Heart left ventricle (tissue), 13 donors: ENCODE measurements at regions not wholly inside any gene's neighbourhood (a gene's known extent, or its start where the extent isn't known, plus 50 kb on each side); places are given as distances from the start of the nearest gene placed in this dataset.

Source experiments
- POLR2A ChIP-seq, 2 donors: fragments of 450-650 bp; IDR thresholded peaks; one replicate each; pipeline ENCODE4 v1.6.1; 2017; ENCODE audit warnings: antibody characterized with exemption in 2 of 2, mild to moderate bottlenecking in 2 of 2, moderate library complexity in 2 of 2
- TF ChIP-seq, protein P1 (sequence below), 12 donors: fragments of 200-600 bp; sonication (generic) in 4 of 12; IDR thresholded peaks; one replicate each; pipeline versions ENCODE4 v1.5.0 to v1.8.0; 2018 to 2022; ENCODE audit warnings: antibody characterized with exemption in 12 of 12, mild to moderate bottlenecking in 5 of 12
- donor health status: ischemic (EF 13 %, LVEDD 7.1; RV severe dilation, severe dysfunction).
- donor health status: DM: no; HTN: yes; CAD: no.
- donor health status: DM: no; HTN: no; CAD: no.
- donor health status: ischemic (EF 25% LVEDD 6.9; RV normal size, moderate dysfunction).
- donor health status: ischemic (EF 25% LVEDD 5.7; RV mildly dilated, moderate dysfunction).
- donor health status: ischemic (EF 35%, LVEDD 5.7; RV mildly dilated, moderate dysfunction).
- donor health status: nonischemic (EF 11% LVEDD 7.7; RV severe dilation, severe dysfunction).
- donor health status: DM: yes; HTN: yes; CAD: no.
- donor health status: PGD.
- donor health status: ischemic (EF 29% LVEDD 5.4; RV normal size, mild dysfunction).
- donor health status: nonischemic (EF 23%, LVEDD 6.1; RV moderate dilation, normal function).

DNA sequence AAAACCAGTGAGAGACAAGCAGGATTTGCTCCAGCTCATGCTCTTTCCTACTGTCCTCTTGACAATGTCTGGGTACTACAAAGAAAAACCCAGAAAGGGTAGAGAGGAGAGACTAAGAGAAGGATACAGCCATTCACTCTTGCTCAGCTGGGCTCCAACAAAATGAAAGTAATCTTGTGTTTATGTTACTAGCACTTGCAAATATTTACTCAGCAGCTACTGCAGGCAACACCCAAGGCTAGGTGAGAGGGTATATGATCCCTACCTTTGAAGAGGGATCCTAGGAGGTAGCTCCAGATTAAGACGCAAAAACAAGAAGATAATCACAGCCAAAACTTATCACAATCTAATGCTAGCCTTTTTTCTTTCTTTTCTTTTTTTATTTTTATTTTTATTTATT is 329.6 kb upstream of the ACVR2A start:
- TF ChIP-seq, protein P1, sequence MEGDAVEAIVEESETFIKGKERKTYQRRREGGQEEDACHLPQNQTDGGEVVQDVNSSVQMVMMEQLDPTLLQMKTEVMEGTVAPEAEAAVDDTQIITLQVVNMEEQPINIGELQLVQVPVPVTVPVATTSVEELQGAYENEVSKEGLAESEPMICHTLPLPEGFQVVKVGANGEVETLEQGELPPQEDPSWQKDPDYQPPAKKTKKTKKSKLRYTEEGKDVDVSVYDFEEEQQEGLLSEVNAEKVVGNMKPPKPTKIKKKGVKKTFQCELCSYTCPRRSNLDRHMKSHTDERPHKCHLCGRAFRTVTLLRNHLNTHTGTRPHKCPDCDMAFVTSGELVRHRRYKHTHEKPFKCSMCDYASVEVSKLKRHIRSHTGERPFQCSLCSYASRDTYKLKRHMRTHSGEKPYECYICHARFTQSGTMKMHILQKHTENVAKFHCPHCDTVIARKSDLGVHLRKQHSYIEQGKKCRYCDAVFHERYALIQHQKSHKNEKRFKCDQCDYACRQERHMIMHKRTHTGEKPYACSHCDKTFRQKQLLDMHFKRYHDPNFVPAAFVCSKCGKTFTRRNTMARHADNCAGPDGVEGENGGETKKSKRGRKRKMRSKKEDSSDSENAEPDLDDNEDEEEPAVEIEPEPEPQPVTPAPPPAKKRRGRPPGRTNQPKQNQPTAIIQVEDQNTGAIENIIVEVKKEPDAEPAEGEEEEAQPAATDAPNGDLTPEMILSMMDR (IDR thresholded peaks at IDR 0.05), result no peak
- TF ChIP-seq POLR2A (IDR thresholded peaks at IDR 0.05), result no peak
